HCT116 (cell line): ENCODE measurements at regions not wholly inside any gene's neighbourhood (a gene's known extent, or its start where the extent isn't known, plus 50 kb on each side); places are given as distances from the start of the nearest gene placed in this dataset.
A peak's percentile ranks its signal among the peaks of the same experiment; 100 is the strongest.

Experiments
- ATAC-seq: fragments of 200-7000 bp; cut with Tn5 transposase; 2 replicates; pipeline ENCODE4 v1.9.1; 2020; ENCODE audit warnings: mild to moderate bottlenecking, moderate library complexity
- BruUV-seq: library from RNA; stranded (reverse); fragments of 400-500 nt; replicated peaks from 2 replicates; lab custom pipeline; 2021; lab: Mats Ljungman, UMichigan
- CTCF ChIA-PET: fragments of 300-600 bp; sonication (Branson Sonifier 250); formaldehyde crosslinking; loops from one replicate; lab custom pipeline; 2021; ENCODE audit warnings: antibody characterized with exemption; lab: Charles Lee
- POLR2A ChIA-PET: fragments of 300-600, 350-600 bp; sonication (Branson Sonifier 250); formaldehyde crosslinking; loops from one replicate; lab custom pipeline; 2021; ENCODE audit warnings: antibody characterized with exemption; lab: Charles Lee
- RAD21 ChIA-PET, 2 experiments: fragments of 300-600 bp; sonication (Branson Sonifier 250); formaldehyde crosslinking; loops; one replicate each; lab custom pipeline; 2023; ENCODE audit warnings: low total read pairs in 2 of 2; ENCODE audit not compliant: uncharacterized antibody in 2 of 2, unreplicated experiment in 2 of 2, low non-redundant PET in 1 of 2; lab: Charles Lee
- DNase-seq: peaks from one replicate; pipeline ENCODE4 v3.0.0-alpha.2; 2010; ENCODE audit warnings: low read depth, low spot score
- H2AFZ ChIP-seq: fragments of 200-600 bp; shearing (Covaris generic), sonication (generic); 2 replicates; pipeline ENCODE4 v1.6.1; 2017; ENCODE audit warnings: low read depth, mixed run types, mixed read lengths, antibody characterized with exemption, low read length; ENCODE audit not compliant: poor library complexity, severe bottlenecking
- H3K27ac ChIP-seq: 2 replicates; pipeline ENCODE4 v1.5.1; 2012; ENCODE audit warnings: low read depth, low read length
- H3K27me3 ChIP-seq: fragments of 200-600 bp; sonication (generic); 2 replicates; pipeline ENCODE4 v1.6.1; 2016; ENCODE audit warnings: mixed run types, low read length, mixed read lengths; ENCODE audit not compliant: insufficient read depth
- H3K36me3 ChIP-seq, 2 experiments: fragments of 200-500 bp in 1 of 2; fragments of 200-600 bp in 1 of 2; sonication (Bioruptor generic) in 1 of 2; sonication (generic) in 1 of 2; 2 replicates each; pipeline versions ENCODE4 v1.5.1 to v1.6.1; 2014 to 2016; ENCODE audit warnings: low read length in 2 of 2, inconsistent platforms in 1 of 2, mixed read lengths in 1 of 2, mixed run types in 1 of 2; ENCODE audit not compliant: insufficient read depth in 2 of 2, control insufficient read depth in 1 of 2
- H3K4me1 ChIP-seq, 2 experiments: fragments of 200-600 bp in 1 of 2; sonication (generic) in 1 of 2; 2 replicates each; pipeline versions ENCODE4 v1.5.1 to v1.6.1; 2012 to 2017; ENCODE audit warnings: low read length in 2 of 2, inconsistent platforms in 1 of 2, mild to moderate bottlenecking in 1 of 2, mixed read lengths in 1 of 2, mixed run types in 1 of 2, moderate library complexity in 1 of 2; ENCODE audit not compliant: insufficient read depth in 2 of 2, control insufficient read depth in 1 of 2
- H3K4me2 ChIP-seq: fragments of 200-600 bp; sonication (generic); 2 replicates; pipeline ENCODE4 v1.6.1; 2017; ENCODE audit warnings: mixed run types, low read length, mixed read lengths
- H3K4me3 ChIP-seq, 2 experiments: fragments of 200-600 bp in 1 of 2; sonication (generic) in 1 of 2; replicated peaks in 1 of 2; 2 replicates each; pipeline ENCODE4 v1.5.1; 2011 to 2016; ENCODE audit warnings: low read length in 2 of 2, control low read depth in 1 of 2, low read depth in 1 of 2, mild to moderate bottlenecking in 1 of 2, mixed read lengths in 1 of 2, mixed run types in 1 of 2
- H3K79me2 ChIP-seq: fragments of 200-600 bp; sonication (generic); 2 replicates; pipeline ENCODE4 v1.6.1; 2017; ENCODE audit warnings: mild to moderate bottlenecking, mixed run types, low read length, moderate library complexity, mixed read lengths; ENCODE audit not compliant: insufficient read depth
- H3K9ac ChIP-seq: fragments of 200-600 bp; sonication (generic); 2 replicates; pipeline ENCODE4 v1.6.1; 2016; ENCODE audit warnings: low read length, mixed read lengths
- H3K9me2 ChIP-seq: fragments of 200-600 bp; sonication (generic), shearing (Covaris generic); 2 replicates; pipeline ENCODE4 v1.6.1; 2017; ENCODE audit warnings: mixed run types, mild to moderate bottlenecking, moderate library complexity; ENCODE audit not compliant: insufficient read depth
- H3K9me3 ChIP-seq, 2 experiments: fragments of 200-500 bp in 1 of 2; fragments of 200-600 bp in 1 of 2; sonication (Bioruptor generic) in 1 of 2; sonication (generic) in 1 of 2; 2 replicates each; pipeline ENCODE4 v1.6.1; 2014 to 2017; ENCODE audit warnings: low read length in 2 of 2, mixed read lengths in 2 of 2, inconsistent platforms in 1 of 2, low read depth in 1 of 2, mild to moderate bottlenecking in 1 of 2, mixed run types in 1 of 2, moderate library complexity in 1 of 2; ENCODE audit not compliant: control insufficient read depth in 1 of 2, insufficient read depth in 1 of 2
- H4K20me1 ChIP-seq: fragments of 200-600 bp; sonication (generic), shearing (Covaris generic); 2 replicates; pipeline ENCODE4 v1.6.1; 2017; ENCODE audit warnings: mixed run types, mild to moderate bottlenecking, moderate library complexity; ENCODE audit not compliant: insufficient read depth
- CEBPB ChIP-seq: IDR thresholded peaks from 2 replicates; pipeline ENCODE4 v1.6.1; 2012; ENCODE audit warnings: low read depth
- POLR2AphosphoS5 ChIP-seq: IDR thresholded peaks from 2 replicates; pipeline ENCODE4 v1.6.1; 2011; ENCODE audit warnings: mild to moderate bottlenecking, low read depth, low read length, moderate library complexity
- SP1 ChIP-seq: IDR thresholded peaks from 2 replicates; pipeline ENCODE4 v1.6.1; 2012; ENCODE audit warnings: low read depth
- intact Hi-C: fragments of 100-400 bp; cut with micrococcal nuclease; formaldehyde crosslinking; loops from 2 replicates; pipeline ENCODE4 v1.10.0; 2022
- TF ChIP-seq, protein P1 (sequence below), 3 experiments: fragments of 200-600 bp in 1 of 3; sonication (generic) in 1 of 3; IDR thresholded peaks in 2 of 3; conservative IDR thresholded peaks in 1 of 3; 2 replicates each; pipeline ENCODE4 v1.5.1; 2012 to 2017; ENCODE audit warnings: low read depth in 2 of 3, low read length in 2 of 3, antibody characterized with exemption in 1 of 3, borderline replicate concordance in 1 of 3, control low read depth in 1 of 3, mild to moderate bottlenecking in 1 of 3, mixed read lengths in 1 of 3, mixed run types in 1 of 3, moderate library complexity in 1 of 3; ENCODE audit not compliant: insufficient read depth in 1 of 3

DNA sequence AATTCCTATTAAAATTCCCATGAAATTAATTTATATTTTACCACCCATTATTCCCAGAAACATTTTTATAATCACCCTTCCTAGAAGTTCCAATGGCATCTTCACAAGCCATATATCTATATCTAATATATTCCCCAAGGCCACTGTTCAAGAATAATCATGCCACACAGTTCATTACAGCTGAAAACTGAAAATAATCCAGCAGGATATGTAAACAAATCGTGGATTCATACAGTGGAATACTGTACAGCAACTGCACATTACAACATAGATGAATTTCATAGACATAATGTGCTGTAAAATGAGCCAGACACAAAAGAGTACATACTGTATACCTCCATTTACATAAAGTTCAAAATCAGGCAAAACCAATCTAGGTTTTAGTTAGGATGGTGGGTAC, 63.9 kb upstream of the SERPINE2 start:
- no peak overlapping the region for H2AFZ ChIP-seq
- H3K9ac ChIP-seq: no peak overlapping the region
- BruUV-seq: no TSS peak
- H3K4me2 ChIP-seq: no peak overlapping the region
- no peaks in the 10 kb centered on the region for H3K27me3 ChIP-seq
- ChIA-PET POLR2A (no interaction called here), RAD21 (no interaction called here), CTCF (no interaction called here)
- intact Hi-C loops: no loop called here
- H3K9me3 ChIP-seq: no peaks in the 10 kb centered on the region
- H3K27ac ChIP-seq: no peak overlapping the region
- no peak for ATAC-seq
- H3K4me1 ChIP-seq: peaks cover 0 to 16% of the 10 kb centered on the region in 2 experiments; a peak in 1 of 4 replicates
- no peaks in the 10 kb centered on the region for H3K36me3 ChIP-seq
- H3K79me2 ChIP-seq: no peaks in the 10 kb centered on the region
- H4K20me1 ChIP-seq: no peaks in the 10 kb centered on the region
- TF ChIP-seq CEBPB: no peak
- H3K4me3 ChIP-seq: no peak overlapping the region
- DNase-seq: no peak
- no peaks in the 10 kb centered on the region for H3K9me2 ChIP-seq

DNA sequence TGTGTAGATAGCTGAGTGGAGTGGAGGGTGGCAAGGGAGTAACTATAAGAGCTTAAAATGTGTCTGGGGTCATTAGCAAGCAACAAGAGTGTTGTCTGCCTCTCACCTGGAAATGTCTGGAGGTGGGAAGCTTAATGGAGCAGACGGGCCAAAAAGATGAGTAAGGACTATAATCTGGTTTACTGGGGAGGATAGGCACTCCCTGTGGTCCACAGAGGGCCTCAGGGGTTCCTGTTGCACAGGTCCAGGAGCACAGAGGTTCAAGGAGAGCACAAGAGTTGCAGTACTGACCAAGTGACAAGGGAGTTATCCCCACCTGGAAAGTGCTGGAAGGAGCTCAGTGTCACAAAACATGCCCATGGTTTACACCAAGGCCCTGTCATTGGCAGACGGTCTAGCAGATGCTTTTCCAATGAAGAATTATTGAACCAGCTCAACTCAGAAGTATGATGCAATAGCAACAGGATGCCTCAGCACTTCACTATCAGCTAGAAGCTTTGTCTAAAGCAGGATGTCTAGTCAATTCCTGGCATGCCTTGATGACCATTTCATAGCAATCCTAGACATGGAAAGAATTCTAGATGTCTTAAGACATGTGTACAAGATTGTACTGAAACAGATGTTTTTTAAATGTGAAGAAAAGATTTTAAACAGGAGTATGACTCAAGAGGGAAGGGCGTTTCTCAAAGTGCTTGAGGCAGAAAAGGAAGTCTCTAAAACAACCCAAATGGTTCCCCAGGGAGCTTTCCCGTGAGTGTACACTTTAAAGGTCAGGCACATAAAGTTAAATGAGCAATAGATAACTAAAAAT, 62.9 kb upstream of the SERPINE2 start:
- DNase-seq: no peak
- intact Hi-C loops: no loop called here
- H3K36me3 ChIP-seq: no peaks in the 10 kb centered on the region
- no peak overlapping the region for H3K4me2 ChIP-seq
- no peak overlapping the region for H2AFZ ChIP-seq
- H3K9ac ChIP-seq: no peak overlapping the region
- peaks cover 0 to 16% of the 10 kb centered on the region in 2 experiments; a peak in 1 of 4 replicates for H3K4me1 ChIP-seq
- TF ChIP-seq CEBPB (peak; percentile 69), POLR2AphosphoS5 (no peak), SP1 (peak; percentile 13; the same call in 1 of the 2 replicates)
- TF ChIP-seq, protein P1, sequence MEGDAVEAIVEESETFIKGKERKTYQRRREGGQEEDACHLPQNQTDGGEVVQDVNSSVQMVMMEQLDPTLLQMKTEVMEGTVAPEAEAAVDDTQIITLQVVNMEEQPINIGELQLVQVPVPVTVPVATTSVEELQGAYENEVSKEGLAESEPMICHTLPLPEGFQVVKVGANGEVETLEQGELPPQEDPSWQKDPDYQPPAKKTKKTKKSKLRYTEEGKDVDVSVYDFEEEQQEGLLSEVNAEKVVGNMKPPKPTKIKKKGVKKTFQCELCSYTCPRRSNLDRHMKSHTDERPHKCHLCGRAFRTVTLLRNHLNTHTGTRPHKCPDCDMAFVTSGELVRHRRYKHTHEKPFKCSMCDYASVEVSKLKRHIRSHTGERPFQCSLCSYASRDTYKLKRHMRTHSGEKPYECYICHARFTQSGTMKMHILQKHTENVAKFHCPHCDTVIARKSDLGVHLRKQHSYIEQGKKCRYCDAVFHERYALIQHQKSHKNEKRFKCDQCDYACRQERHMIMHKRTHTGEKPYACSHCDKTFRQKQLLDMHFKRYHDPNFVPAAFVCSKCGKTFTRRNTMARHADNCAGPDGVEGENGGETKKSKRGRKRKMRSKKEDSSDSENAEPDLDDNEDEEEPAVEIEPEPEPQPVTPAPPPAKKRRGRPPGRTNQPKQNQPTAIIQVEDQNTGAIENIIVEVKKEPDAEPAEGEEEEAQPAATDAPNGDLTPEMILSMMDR (IDR thresholded peaks at IDR 0.05 in 2 of 3, conservative IDR thresholded peaks at IDR 0.05 in 1 of 3; ENCODE audit: borderline replicate concordance in 1 of 3, insufficient read depth in 1 of 3, low read depth in 2 of 3, low read length in 2 of 3): no peak
- H3K27me3 ChIP-seq: no peaks in the 10 kb centered on the region; the same call in 1 of the 2 replicates
- H3K27ac ChIP-seq: no peak overlapping the region
- ChIA-PET CTCF (no interaction called here), RAD21 (no interaction called here), POLR2A (no interaction called here)
- no peak overlapping the region for H3K4me3 ChIP-seq
- no peaks in the 10 kb centered on the region for H3K9me3 ChIP-seq
- ATAC-seq: no peak
- H4K20me1 ChIP-seq: no peaks in the 10 kb centered on the region
- no TSS peak for BruUV-seq
- no peaks in the 10 kb centered on the region for H3K79me2 ChIP-seq
- H3K9me2 ChIP-seq: no peaks in the 10 kb centered on the region
